Ovary (tissue), 3 donors: ENCODE measurements at regions not wholly inside any gene's neighbourhood (a gene's known extent, or its start where the extent isn't known, plus 50 kb on each side); places are given as distances from the start of the nearest gene placed in this dataset.

ENCODE experiments used
- CTCF ChIP-seq, 3 donors: fragments of 450-650 bp in 2 of 3; fragments of 200-600 bp in 1 of 3; IDR thresholded peaks; one replicate each; pipeline versions ENCODE4 v1.5.1 to v1.8.0; 2016 to 2022; ENCODE audit warnings: antibody characterized with exemption in 3 of 3, mild to moderate bottlenecking in 1 of 3
- POLR2A ChIP-seq: fragments of 450-650 bp; IDR thresholded peaks from one replicate; pipeline ENCODE4 v1.6.1; 2017; ENCODE audit warnings: antibody characterized with exemption, mild to moderate bottlenecking, moderate library complexity
- donor health status: DM: no; HTN: no; CAD: no.

GRCh38 chr6:44048277-44048676 is 79.0 kb downstream of the MRPL14 start:
- TF ChIP-seq CTCF (IDR thresholded peaks at IDR 0.05), result no peak
- no peak for TF ChIP-seq POLR2A
